PC-3 (cell line): ENCODE measurements at regions not wholly inside any gene's neighbourhood (a gene's known extent, or its start where the extent isn't known, plus 50 kb on each side); places are given as distances from the start of the nearest gene placed in this dataset.

Experiments used
- ATAC-seq: fragments of 200-7000 bp; cut with Tn5 transposase; 2 replicates; pipeline ENCODE4 v1.9.1; 2020; ENCODE audit warnings: mild to moderate bottlenecking, moderate library complexity
- BruUV-seq: library from RNA; stranded (reverse); fragments of 400-500 nt; replicated peaks from 2 replicates; lab custom pipeline; 2021; lab: Mats Ljungman, UMichigan
- CTCF ChIA-PET: fragments of 300-600 bp; sonication (Branson Sonifier 250); formaldehyde crosslinking; loops from one replicate; lab custom pipeline; 2022; ENCODE audit warnings: antibody characterized with exemption; lab: Charles Lee
- POLR2A ChIA-PET: fragments of 300-600 bp; sonication (Branson Sonifier 250); formaldehyde crosslinking; loops from one replicate; lab custom pipeline; 2022; ENCODE audit warnings: antibody characterized with exemption; ENCODE audit not compliant: unreplicated experiment; lab: Charles Lee
- DNase-seq: peaks from one replicate; pipeline ENCODE4 v3.0.0-alpha.2; 2015
- H2AFZ ChIP-seq: fragments of 300-600 bp; sonication (generic); 2 replicates; pipeline ENCODE4 v1.6.0; 2016; ENCODE audit warnings: antibody characterized with exemption, low read length
- H3F3A ChIP-seq: fragments of 300-600 bp; sonication (generic); one replicate; pipeline ENCODE4 v1.6.0; 2017; ENCODE audit warnings: antibody characterized with exemption, low read length, control low read depth, mild to moderate bottlenecking; ENCODE audit not compliant: unreplicated experiment
- H3K27ac ChIP-seq: fragments of 300-600 bp; sonication (generic); 2 replicates; pipeline ENCODE4 v1.5.1; 2016; ENCODE audit warnings: mild to moderate bottlenecking, low read length
- H3K27me3 ChIP-seq: fragments of 300-600 bp; sonication (generic); 2 replicates; pipeline ENCODE4 v1.6.1; 2016; ENCODE audit warnings: low read length, mixed read lengths
- H3K36me3 ChIP-seq: fragments of 300-600 bp; sonication (generic); 2 replicates; pipeline ENCODE4 v1.6.1; 2016; ENCODE audit warnings: low read depth, mixed run types, low read length, mixed read lengths
- H3K4me1 ChIP-seq: fragments of 300-600 bp; sonication (generic); 2 replicates; pipeline ENCODE4 v1.5.1; 2016; ENCODE audit warnings: low read length; ENCODE audit not compliant: insufficient read depth
- H3K4me2 ChIP-seq: fragments of 300-600 bp; sonication (generic); 2 replicates; pipeline ENCODE4 v1.6.0; 2016; ENCODE audit warnings: low read length
- H3K4me3 ChIP-seq: fragments of 300-600 bp; sonication (generic); 2 replicates; pipeline ENCODE4 v1.5.1; 2016; ENCODE audit warnings: mild to moderate bottlenecking, low read length, mixed read lengths
- H3K79me2 ChIP-seq: fragments of 300-600 bp; sonication (generic); 2 replicates; pipeline ENCODE4 v1.6.1; 2017; ENCODE audit warnings: low read length, mixed read lengths
- H3K9ac ChIP-seq: fragments of 300-600 bp; sonication (generic); 2 replicates; pipeline ENCODE4 v1.6.0; 2016; ENCODE audit warnings: mild to moderate bottlenecking, low read length
- H3K9me2 ChIP-seq: fragments of 300-600 bp; sonication (generic); replicated peaks from 2 replicates; pipeline ENCODE4 v1.6.1; 2016; ENCODE audit warnings: mixed run types, low read length, mixed read lengths
- H3K9me3 ChIP-seq: fragments of 300-600 bp; sonication (generic); 2 replicates; pipeline ENCODE4 v1.6.1; 2016; ENCODE audit warnings: low read length, mixed read lengths
- H4K20me1 ChIP-seq: fragments of 300-600 bp; sonication (generic); 2 replicates; pipeline ENCODE4 v1.6.1; 2016; ENCODE audit warnings: low read length, mixed read lengths
- EZH2 ChIP-seq: fragments of 300-600 bp; sonication (generic); IDR thresholded peaks from one replicate; pipeline ENCODE4 v1.6.1; 2017; ENCODE audit warnings: antibody characterized with exemption, mild to moderate bottlenecking, low read length; ENCODE audit not compliant: unreplicated experiment
- EZH2phosphoT487 ChIP-seq: fragments of 300-600 bp; sonication (generic); IDR thresholded peaks from 2 replicates; pipeline ENCODE4 v1.6.1; 2018; ENCODE audit warnings: mild to moderate bottlenecking, antibody characterized with exemption, low read length, borderline replicate concordance
- intact Hi-C: fragments of 100-400 bp; cut with micrococcal nuclease; formaldehyde crosslinking; loops from 2 replicates; pipeline ENCODE4 v1.9.0; 2023
- TF ChIP-seq, protein P1 (sequence below): fragments of 300-600 bp; sonication (generic); conservative IDR thresholded peaks from 2 replicates; pipeline ENCODE4 v1.5.1; 2017; ENCODE audit warnings: antibody characterized with exemption, low read depth, mild to moderate bottlenecking, low read length

DNA sequence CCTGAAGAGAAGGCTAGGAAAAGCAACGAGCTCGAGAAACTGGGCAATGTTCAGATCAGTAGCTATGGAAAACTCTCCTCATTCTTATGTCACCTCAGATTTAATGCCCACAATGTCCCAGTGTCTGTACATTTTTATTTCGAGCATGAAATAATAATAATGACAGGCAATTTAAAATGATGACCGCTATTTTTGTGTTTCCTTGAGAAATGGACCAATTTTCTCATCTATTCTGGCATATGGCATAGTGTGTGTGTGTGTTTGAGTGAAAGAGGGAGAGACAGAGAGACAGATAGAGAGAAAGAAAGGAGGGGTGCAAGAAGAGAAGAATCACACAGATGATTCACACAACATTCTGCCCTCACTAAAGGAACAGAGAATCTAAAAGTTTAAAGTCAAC is 119.1 kb upstream of the C1orf21 start:
- no peaks in the 10 kb centered on the region for H3K9me3 ChIP-seq
- no peak overlapping the region for H2AFZ ChIP-seq
- ATAC-seq (no peak), DNase-seq (no peak)
- intact Hi-C loops = no loop called here
- POLR2A ChIA-PET = no interaction called here
- no peaks in the 10 kb centered on the region for H3K4me1 ChIP-seq
- H3K4me2 ChIP-seq = no peak overlapping the region
- H3K36me3 ChIP-seq = no peaks in the 10 kb centered on the region
- H3K79me2 ChIP-seq = no peaks in the 10 kb centered on the region
- CTCF ChIA-PET = no interaction called here
- H3K9ac ChIP-seq = no peak overlapping the region
- H3F3A ChIP-seq = no peaks in the 10 kb centered on the region
- no peak overlapping the region for H3K4me3 ChIP-seq
- TF ChIP-seq EZH2phosphoT487 (no peak), EZH2 (no peak)
- TF ChIP-seq, protein P1, sequence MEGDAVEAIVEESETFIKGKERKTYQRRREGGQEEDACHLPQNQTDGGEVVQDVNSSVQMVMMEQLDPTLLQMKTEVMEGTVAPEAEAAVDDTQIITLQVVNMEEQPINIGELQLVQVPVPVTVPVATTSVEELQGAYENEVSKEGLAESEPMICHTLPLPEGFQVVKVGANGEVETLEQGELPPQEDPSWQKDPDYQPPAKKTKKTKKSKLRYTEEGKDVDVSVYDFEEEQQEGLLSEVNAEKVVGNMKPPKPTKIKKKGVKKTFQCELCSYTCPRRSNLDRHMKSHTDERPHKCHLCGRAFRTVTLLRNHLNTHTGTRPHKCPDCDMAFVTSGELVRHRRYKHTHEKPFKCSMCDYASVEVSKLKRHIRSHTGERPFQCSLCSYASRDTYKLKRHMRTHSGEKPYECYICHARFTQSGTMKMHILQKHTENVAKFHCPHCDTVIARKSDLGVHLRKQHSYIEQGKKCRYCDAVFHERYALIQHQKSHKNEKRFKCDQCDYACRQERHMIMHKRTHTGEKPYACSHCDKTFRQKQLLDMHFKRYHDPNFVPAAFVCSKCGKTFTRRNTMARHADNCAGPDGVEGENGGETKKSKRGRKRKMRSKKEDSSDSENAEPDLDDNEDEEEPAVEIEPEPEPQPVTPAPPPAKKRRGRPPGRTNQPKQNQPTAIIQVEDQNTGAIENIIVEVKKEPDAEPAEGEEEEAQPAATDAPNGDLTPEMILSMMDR = no peak
- no peaks in the 10 kb centered on the region for H4K20me1 ChIP-seq
- no peaks in the 10 kb centered on the region for H3K27me3 ChIP-seq
- H3K27ac ChIP-seq = no peak overlapping the region
- no TSS peak for BruUV-seq
- no peaks in the 10 kb centered on the region for H3K9me2 ChIP-seq

DNA sequence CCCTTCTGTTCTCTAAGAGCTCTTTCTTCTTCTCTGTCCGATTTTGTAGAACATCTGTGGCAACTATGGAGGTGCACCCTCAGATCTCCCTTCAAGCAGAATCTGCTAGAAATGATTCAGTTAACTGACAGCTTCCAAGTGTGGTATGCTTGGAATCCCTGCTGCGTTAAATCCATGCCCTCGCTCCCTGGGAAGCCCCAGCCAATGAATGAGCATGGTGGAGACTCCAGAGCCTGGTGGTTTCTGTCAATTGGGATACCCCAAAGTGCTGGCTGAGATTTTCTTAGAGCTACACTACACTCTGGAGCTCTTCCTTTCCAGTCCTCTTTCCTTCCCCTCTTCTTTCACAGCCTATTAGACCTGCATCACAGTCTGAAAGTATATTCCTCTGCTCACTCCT is 116.3 kb upstream of the C1orf21 start:
- no peak overlapping the region for H3K27ac ChIP-seq
- no peaks in the 10 kb centered on the region for H3K79me2 ChIP-seq
- no peaks in the 10 kb centered on the region for H3K9me3 ChIP-seq
- no peaks in the 10 kb centered on the region for H3K4me1 ChIP-seq
- no TSS peak for BruUV-seq
- ATAC-seq = no peak
- H3K4me2 ChIP-seq = no peak overlapping the region
- H3F3A ChIP-seq = no peaks in the 10 kb centered on the region
- H3K9me2 ChIP-seq = no peaks in the 10 kb centered on the region
- CTCF ChIA-PET = no interaction called here
- H3K27me3 ChIP-seq = no peaks in the 10 kb centered on the region
- no peak overlapping the region for H2AFZ ChIP-seq
- POLR2A ChIA-PET = no interaction called here
- H3K9ac ChIP-seq = no peak overlapping the region
- no peak for DNase-seq
- H3K36me3 ChIP-seq = no peaks in the 10 kb centered on the region
- TF ChIP-seq EZH2phosphoT487 (no peak), EZH2 (no peak)
- TF ChIP-seq, protein P1 = no peak
- intact Hi-C loops = no loop called here
- no peak overlapping the region for H3K4me3 ChIP-seq
- H4K20me1 ChIP-seq = no peaks in the 10 kb centered on the region

DNA sequence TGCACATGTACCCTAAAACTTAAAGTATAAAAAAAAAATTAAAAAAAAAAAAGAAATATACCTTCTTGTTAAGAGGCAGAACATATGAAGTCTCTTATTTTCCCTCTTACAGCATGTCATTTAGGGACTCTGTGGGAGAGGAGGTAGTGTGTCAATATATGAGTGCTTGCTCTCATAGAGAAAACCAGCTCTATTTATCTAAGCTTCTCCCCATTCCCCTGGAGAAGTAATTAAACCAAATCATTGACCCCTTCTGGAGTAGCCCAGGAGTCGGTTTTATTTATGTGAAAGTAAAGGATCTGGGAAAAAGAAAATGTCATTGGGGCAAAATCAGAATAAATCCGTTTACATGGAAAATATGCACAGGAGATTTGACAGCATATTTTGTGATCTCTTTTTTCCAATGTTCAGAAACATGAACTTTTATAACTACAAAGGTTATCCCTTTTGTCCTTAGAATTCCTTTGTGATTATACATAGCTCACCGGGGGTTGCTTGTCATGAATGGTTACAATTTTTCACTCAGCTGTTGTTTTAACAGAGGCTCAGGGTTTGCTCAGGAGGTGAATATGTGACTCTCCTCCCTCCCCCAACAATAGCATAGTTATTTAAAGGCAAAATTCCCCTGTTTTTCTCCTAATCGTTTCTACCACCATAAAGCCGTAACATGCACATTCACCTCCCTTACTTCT is 114.5 kb upstream of the C1orf21 start:
- TF ChIP-seq, protein P1 = no peak
- TF ChIP-seq EZH2phosphoT487 (no peak), EZH2 (no peak)
- H3K4me3 ChIP-seq = no peak overlapping the region
- no peaks in the 10 kb centered on the region for H3K9me3 ChIP-seq
- no peak for DNase-seq
- H3K9ac ChIP-seq = no peak overlapping the region
- H4K20me1 ChIP-seq = no peaks in the 10 kb centered on the region
- no peaks in the 10 kb centered on the region for H3K4me1 ChIP-seq
- ATAC-seq = no peak
- POLR2A ChIA-PET = no interaction called here
- BruUV-seq = no TSS peak
- intact Hi-C loops = no loop called here
- no peaks in the 10 kb centered on the region for H3K36me3 ChIP-seq
- H3K27ac ChIP-seq = no peak overlapping the region
- no peaks in the 10 kb centered on the region for H3K79me2 ChIP-seq
- H2AFZ ChIP-seq = no peak overlapping the region
- no peaks in the 10 kb centered on the region for H3F3A ChIP-seq
- no peaks in the 10 kb centered on the region for H3K27me3 ChIP-seq
- H3K4me2 ChIP-seq = no peak overlapping the region
- CTCF ChIA-PET = no interaction called here
- no peaks in the 10 kb centered on the region for H3K9me2 ChIP-seq
